ENCODE measurements at regions not wholly inside any gene's neighbourhood (a gene's known extent, or its start where the extent isn't known, plus 50 kb on each side); places are given as distances from the start of the nearest gene placed in this dataset.
"Not testable (repeated sequence)": the region's sequence is repeated elsewhere in the genome, so short reads cannot be mapped to it uniquely, and the experiment has no call there.

DNA sequence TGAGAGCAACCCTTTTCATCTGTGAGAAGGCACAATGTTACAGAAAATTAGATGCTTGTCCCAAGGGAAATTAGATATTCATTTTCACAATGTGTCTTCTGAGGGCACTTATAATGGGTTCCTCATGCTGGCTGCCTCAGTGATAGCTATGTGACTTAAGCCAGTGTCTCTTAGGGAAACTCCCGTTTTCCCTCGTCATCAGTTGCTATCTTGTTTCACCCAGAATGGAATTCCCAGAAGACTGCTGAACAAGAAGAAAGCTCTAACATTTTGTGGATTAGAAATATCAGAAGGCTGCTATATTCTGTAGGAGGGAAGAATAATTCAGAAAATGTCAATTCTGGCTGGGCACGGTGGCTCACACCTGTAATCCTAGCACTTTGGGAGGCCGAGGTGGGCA lies 67.9 kb upstream of the WDR72 start:
- no peak for TF ChIP-seq CTCF (conservative IDR thresholded peaks at IDR 0.05; ENCODE audit: low read length)
- no peak overlapping the region for H3K4me3 ChIP-seq (ENCODE audit: low read length)
- DNase-seq (ENCODE audit: low read depth) = no peak

- H3K4me3 ChIP-seq (ENCODE audit: low read length) = no peak overlapping the region
- DNase-seq (ENCODE audit: low read depth) = peak; percentile 0
- no peak for TF ChIP-seq CTCF (conservative IDR thresholded peaks at IDR 0.05; ENCODE audit: low read length)
Measured at GRCh38 chr15:53811530-53811929, 52.1 kb upstream of the WDR72 start.

GRCh38 chr15:53810306-53810705 lies 50.8 kb upstream of the WDR72 start:
- not testable (repeated sequence) for H3K4me3 ChIP-seq (ENCODE audit: low read length); DNase-seq (ENCODE audit: low read depth)
